Stomach smooth muscle (tissue), 2 donors: ENCODE measurements at regions not wholly inside any gene's neighbourhood (a gene's known extent, or its start where the extent isn't known, plus 50 kb on each side); places are given as distances from the start of the nearest gene placed in this dataset.
A peak's percentile ranks its signal among the peaks of the same experiment; 100 is the strongest.

Experiments used
- H3K27ac ChIP-seq: one replicate; pipeline ENCODE4 v1.7.0; 2013; ENCODE audit warnings: mild to moderate bottlenecking, low read length, inconsistent platforms
- H3K27me3 ChIP-seq, 2 donors: one replicate each; pipeline ENCODE4 v1.7.0; 2013; ENCODE audit warnings: low read length in 2 of 2; ENCODE audit not compliant: insufficient read depth in 2 of 2, control insufficient read depth in 1 of 2
- H3K36me3 ChIP-seq, 2 donors: one replicate each; pipeline ENCODE4 v1.7.0; 2013; ENCODE audit warnings: low read length in 2 of 2; ENCODE audit not compliant: control insufficient read depth in 2 of 2, insufficient read depth in 2 of 2
- H3K4me1 ChIP-seq: one replicate; pipeline ENCODE4 v1.7.0; 2013; ENCODE audit warnings: low read length; ENCODE audit not compliant: control insufficient read depth, insufficient read depth
- H3K4me3 ChIP-seq, 2 donors: one replicate each; pipeline ENCODE4 v1.7.0; 2013; ENCODE audit warnings: low read length in 2 of 2
- H3K9ac ChIP-seq, 2 donors: one replicate each; pipeline ENCODE4 v1.7.0; 2013; ENCODE audit warnings: low read length in 2 of 2, mild to moderate bottlenecking in 1 of 2
- H3K9me3 ChIP-seq, 2 donors: one replicate each; pipeline ENCODE4 v1.7.0; 2013; ENCODE audit warnings: low read length in 2 of 2; ENCODE audit not compliant: control insufficient read depth in 2 of 2
- donor health status: healthy.
- donor health status: Pancreatic carcinoma.

GRCh38 chr10:132467464-132468149 is 70.0 kb upstream of the INPP5A start:
- no peak overlapping the region for H3K9ac ChIP-seq
- H3K36me3 ChIP-seq: no peaks in the 10 kb centered on the region
- H3K9me3 ChIP-seq: no peaks in the 10 kb centered on the region
- peaks cover 73% of the 10 kb centered on the region for H3K4me1 ChIP-seq
- H3K4me3 ChIP-seq: no peak overlapping the region
- peak overlapping the region; percentile 99 for H3K27ac ChIP-seq
- no peaks in the 10 kb centered on the region for H3K27me3 ChIP-seq

- H3K4me1 ChIP-seq: peaks cover 69% of the 10 kb centered on the region
- no peaks in the 10 kb centered on the region for H3K36me3 ChIP-seq
- H3K27me3 ChIP-seq: no peaks in the 10 kb centered on the region
- H3K4me3 ChIP-seq: no peak overlapping the region
- peak overlapping the region; percentile 99 for H3K27ac ChIP-seq
- no peak overlapping the region for H3K9ac ChIP-seq
- no peaks in the 10 kb centered on the region for H3K9me3 ChIP-seq
Observed at GRCh38 chr10:132468216-132468615, 69.4 kb upstream of the INPP5A start.

DNA sequence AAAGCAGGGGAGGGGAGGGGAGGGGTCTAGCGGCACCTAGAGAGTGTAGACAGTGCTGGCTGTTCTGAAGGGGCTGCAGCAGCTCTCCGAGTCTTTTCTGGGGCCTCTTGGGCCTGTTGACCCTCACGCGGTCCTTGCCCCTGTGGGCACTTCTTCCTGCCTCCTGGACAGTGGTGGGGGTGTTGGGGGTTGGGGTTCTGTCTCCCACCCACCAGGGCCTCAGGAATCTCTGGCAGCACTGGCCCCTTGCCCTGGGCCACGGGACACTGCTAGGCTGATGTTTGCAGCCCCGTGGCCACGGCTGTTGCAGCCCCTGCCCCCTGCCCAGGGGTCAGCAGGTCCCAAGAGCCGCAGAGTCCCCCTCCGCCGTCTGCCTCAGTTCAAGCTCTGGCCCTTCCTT is 68.9 kb upstream of the INPP5A start:
- no peak overlapping the region for H3K27ac ChIP-seq
- no peaks in the 10 kb centered on the region for H3K9me3 ChIP-seq
- no peaks in the 10 kb centered on the region for H3K36me3 ChIP-seq
- H3K4me1 ChIP-seq: peaks cover 65% of the 10 kb centered on the region
- no peak overlapping the region for H3K9ac ChIP-seq
- no peak overlapping the region for H3K4me3 ChIP-seq
- H3K27me3 ChIP-seq: no peaks in the 10 kb centered on the region

- H3K4me3 ChIP-seq: peak overlapping the region; percentile 22 to 58
- no peaks in the 10 kb centered on the region for H3K36me3 ChIP-seq
- peak overlapping the region; percentile 76 for H3K27ac ChIP-seq
Observed at GRCh38 chr10:132469197-132469884, 68.2 kb upstream of the INPP5A start.

GRCh38 chr10:132470410-132471124 is 67.0 kb upstream of the INPP5A start:
- Histone ChIP-seq H3K4me1 (peaks cover 46% of the 10 kb centered on the region), H3K27me3 (no peaks in the 10 kb centered on the region), H3K27ac (no peak overlapping the region), H3K36me3 (no peaks in the 10 kb centered on the region), H3K9me3 (no peaks in the 10 kb centered on the region), H3K4me3 (no peak overlapping the region), H3K9ac (no peak overlapping the region)

More at GRCh38 chr10:132469197-132469884, 68.2 kb upstream of the INPP5A start:
- no peaks in the 10 kb centered on the region for H3K9me3 ChIP-seq
- H3K4me1 ChIP-seq: peaks cover 58% of the 10 kb centered on the region
- no peaks in the 10 kb centered on the region for H3K27me3 ChIP-seq
- H3K9ac ChIP-seq: peak overlapping the region; percentile 51 to 60

- Histone ChIP-seq H3K36me3 (no peaks in the 10 kb centered on the region), H3K9ac (no peak overlapping the region), H3K4me3 (no peak overlapping the region), H3K27me3 (no peaks in the 10 kb centered on the region), H3K27ac (no peak overlapping the region), H3K9me3 (no peaks in the 10 kb centered on the region), H3K4me1 (peaks cover 41% of the 10 kb centered on the region)
Observed at GRCh38 chr10:132471125-132471451, 66.5 kb upstream of the INPP5A start.

DNA sequence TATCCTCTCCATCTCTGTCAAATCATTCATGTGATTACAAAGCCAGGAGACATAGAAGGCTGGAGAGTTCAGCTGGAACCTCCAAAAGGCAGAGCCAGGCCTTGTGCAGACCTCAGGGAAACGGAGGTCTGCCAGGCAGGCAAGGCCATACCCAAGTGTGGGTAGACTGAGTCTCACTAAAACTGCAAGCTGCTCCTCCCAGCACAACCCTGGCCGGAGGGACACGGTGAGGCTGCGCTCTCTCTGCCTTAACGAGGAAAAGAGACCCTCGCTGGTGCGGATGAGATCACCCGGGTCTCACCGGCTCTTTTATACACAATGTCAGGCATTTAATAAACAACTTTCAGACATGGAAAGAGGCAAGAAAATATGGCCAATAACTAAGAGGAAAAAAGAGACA is 66.1 kb upstream of the INPP5A start:
- Histone ChIP-seq H3K27ac (no peak overlapping the region), H3K9me3 (no peaks in the 10 kb centered on the region), H3K9ac (no peak overlapping the region), H3K4me1 (peaks cover 37% of the 10 kb centered on the region), H3K36me3 (no peaks in the 10 kb centered on the region), H3K4me3 (no peak overlapping the region), H3K27me3 (no peaks in the 10 kb centered on the region)

GRCh38 chr10:132475086-132475485 is 62.5 kb upstream of the INPP5A start:
- Histone ChIP-seq H3K27me3 (no peaks in the 10 kb centered on the region), H3K4me1 (peaks cover 10% of the 10 kb centered on the region), H3K36me3 (no peaks in the 10 kb centered on the region), H3K9ac (no peak overlapping the region), H3K27ac (no peak overlapping the region), H3K4me3 (no peak overlapping the region), H3K9me3 (no peaks in the 10 kb centered on the region)

DNA sequence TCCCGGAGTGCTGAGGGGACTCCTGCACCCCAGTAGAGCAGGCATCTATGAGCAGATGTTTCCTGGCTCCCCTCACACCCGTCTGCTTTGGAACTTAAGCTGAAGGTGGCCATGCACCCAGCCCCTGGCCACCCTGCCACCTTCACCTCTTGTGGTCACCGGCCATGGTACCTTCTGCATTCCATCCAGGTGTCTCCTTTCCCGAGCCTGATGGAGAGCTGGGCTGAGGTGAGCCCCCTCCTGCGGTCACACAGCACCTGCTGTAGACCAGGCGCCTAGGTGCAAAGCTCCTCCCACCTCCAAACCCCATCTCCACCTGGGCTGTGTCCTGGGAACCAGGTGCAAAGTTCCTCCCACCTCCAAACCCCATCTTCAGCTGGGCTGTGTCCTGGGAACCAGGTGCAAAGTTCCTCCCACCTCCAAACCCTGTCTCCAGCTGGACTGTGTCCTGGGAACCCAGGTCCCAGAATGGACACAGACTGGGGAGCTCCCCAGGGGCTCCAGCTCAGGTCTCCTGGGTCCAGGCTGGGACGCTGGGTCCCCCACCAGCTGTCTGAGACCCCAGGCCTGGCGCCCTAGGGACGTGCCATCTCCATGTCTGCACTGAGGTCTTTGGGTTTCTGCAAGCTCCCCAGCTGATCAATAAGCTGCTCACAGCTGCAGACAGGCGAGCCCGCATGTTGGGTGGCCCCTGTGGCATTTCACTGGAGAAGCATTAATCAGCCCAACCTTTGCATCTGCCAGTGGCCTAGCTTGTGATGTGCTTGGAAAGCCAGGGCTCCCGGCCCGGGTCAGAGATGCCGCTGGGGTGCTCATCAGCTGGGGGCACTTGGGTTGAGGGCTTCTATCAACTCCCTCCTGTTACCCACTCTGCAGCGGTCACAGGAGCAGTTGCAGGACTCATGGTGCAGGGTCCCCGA is 61.2 kb upstream of the INPP5A start:
- Histone ChIP-seq H3K27me3 (no peaks in the 10 kb centered on the region), H3K4me3 (no peak overlapping the region), H3K36me3 (no peaks in the 10 kb centered on the region), H3K4me1 (peaks cover 5% of the 10 kb centered on the region), H3K27ac (no peak overlapping the region), H3K9me3 (no peaks in the 10 kb centered on the region), H3K9ac (no peak overlapping the region)

DNA sequence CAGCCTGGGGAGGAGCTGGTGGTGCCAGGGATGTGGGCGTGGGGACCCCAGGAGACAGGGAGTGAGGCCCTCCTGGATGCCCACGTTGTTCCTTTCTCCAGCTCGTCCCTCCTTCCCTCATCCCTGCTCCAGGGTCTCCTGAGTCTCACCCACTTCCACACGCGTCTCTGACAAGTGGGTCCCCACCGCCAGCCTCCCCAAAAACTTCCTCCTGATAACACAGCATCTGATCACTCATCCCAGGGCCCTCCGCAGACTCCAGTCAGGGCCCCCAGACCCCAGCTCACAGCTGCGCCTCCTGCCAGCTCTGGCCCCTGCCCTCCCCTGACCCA is 60.6 kb upstream of the INPP5A start:
- Histone ChIP-seq H3K9me3 (no peaks in the 10 kb centered on the region), H3K9ac (no peak overlapping the region), H3K4me3 (no peak overlapping the region), H3K27me3 (no peaks in the 10 kb centered on the region), H3K4me1 (peaks cover 5% of the 10 kb centered on the region), H3K27ac (no peak overlapping the region), H3K36me3 (no peaks in the 10 kb centered on the region)
